ENCODE measurements at regions not wholly inside any gene's neighbourhood (a gene's known extent, or its start where the extent isn't known, plus 50 kb on each side); places are given as distances from the start of the nearest gene placed in this dataset.
"Not testable (repeated sequence)": the region's sequence is repeated elsewhere in the genome, so short reads cannot be mapped to it uniquely, and the experiment has no call there.

DNA sequence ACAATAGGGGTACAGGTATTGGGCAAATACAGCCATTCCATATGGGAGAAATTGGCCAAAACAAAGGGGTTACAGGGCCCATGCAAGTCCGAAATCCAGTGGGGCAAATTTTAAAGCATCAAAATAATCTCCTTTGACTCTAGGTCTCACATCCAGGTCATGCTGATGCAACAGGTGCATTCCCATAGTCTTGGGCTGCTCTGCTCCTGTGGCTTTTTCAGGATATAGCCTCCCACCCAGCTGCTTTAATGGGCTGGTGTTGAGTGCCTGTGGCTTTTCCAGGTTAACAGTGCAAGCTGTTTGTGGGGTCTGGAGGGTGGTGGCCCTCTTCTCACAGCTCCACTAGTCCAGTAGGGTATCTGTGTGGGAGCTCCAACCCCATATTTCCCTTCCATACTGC is 607.1 kb downstream of the MEI4 start:
- H3K36me3 ChIP-seq (replicated peaks in 1 of 2) = no peaks in the 10 kb centered on the region
- intact Hi-C loops (cut with DNase I) = no loop called here
- H3K9me3 ChIP-seq (replicated peaks in 1 of 3) = no peaks in the 10 kb centered on the region
- H3K27me3 ChIP-seq = no peaks in the 10 kb centered on the region
- H3K27ac ChIP-seq = no peak overlapping the region
- H3K4me1 ChIP-seq (replicated peaks in 1 of 2) = no peaks in the 10 kb centered on the region
- TF ChIP-seq POLR2A (IDR thresholded peaks at IDR 0.05) = no peak
- TF ChIP-seq, protein P1, sequence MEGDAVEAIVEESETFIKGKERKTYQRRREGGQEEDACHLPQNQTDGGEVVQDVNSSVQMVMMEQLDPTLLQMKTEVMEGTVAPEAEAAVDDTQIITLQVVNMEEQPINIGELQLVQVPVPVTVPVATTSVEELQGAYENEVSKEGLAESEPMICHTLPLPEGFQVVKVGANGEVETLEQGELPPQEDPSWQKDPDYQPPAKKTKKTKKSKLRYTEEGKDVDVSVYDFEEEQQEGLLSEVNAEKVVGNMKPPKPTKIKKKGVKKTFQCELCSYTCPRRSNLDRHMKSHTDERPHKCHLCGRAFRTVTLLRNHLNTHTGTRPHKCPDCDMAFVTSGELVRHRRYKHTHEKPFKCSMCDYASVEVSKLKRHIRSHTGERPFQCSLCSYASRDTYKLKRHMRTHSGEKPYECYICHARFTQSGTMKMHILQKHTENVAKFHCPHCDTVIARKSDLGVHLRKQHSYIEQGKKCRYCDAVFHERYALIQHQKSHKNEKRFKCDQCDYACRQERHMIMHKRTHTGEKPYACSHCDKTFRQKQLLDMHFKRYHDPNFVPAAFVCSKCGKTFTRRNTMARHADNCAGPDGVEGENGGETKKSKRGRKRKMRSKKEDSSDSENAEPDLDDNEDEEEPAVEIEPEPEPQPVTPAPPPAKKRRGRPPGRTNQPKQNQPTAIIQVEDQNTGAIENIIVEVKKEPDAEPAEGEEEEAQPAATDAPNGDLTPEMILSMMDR (IDR thresholded peaks at IDR 0.05) = no peak
- DNase-seq = no peak
- no peak overlapping the region for H3K4me3 ChIP-seq
- 67 to 87% (median 77%) methylated on average over 1 of the region's 1 CpG for WGBS, 4 donors

DNA sequence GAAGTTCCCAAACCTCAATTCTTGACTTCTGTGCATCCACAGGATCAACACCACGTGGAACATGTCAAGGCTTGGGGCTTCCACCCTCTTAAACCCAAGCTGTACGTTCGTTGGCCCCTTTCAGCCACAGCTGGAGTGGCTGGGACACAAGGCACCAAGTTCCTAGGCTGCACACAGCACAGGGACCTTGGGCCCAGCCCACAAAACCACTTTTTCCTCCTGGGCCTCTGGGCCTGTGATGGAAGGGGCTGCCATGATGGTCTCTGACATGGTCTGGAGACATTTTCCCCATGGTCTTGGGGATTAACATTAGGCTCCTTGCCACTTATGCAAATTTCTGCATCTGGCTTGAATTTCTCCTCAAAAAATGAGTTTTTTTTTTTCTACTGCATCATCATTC is 606.9 kb upstream of the IRAK1BP1 start:
- H3K27ac ChIP-seq; H3K27me3 ChIP-seq; intact Hi-C loops (cut with DNase I); H3K4me3 ChIP-seq; H3K4me1 ChIP-seq (replicated peaks in 1 of 2); H3K36me3 ChIP-seq (replicated peaks in 1 of 2); DNase-seq; H3K9me3 ChIP-seq (replicated peaks in 1 of 3): not testable (repeated sequence)
- 62 to 65% (median 63%) methylated on average over 3 of the region's 3 CpGs; no CpG with 5 or more reads in 1 of the 4 donors for WGBS, 4 donors

DNA sequence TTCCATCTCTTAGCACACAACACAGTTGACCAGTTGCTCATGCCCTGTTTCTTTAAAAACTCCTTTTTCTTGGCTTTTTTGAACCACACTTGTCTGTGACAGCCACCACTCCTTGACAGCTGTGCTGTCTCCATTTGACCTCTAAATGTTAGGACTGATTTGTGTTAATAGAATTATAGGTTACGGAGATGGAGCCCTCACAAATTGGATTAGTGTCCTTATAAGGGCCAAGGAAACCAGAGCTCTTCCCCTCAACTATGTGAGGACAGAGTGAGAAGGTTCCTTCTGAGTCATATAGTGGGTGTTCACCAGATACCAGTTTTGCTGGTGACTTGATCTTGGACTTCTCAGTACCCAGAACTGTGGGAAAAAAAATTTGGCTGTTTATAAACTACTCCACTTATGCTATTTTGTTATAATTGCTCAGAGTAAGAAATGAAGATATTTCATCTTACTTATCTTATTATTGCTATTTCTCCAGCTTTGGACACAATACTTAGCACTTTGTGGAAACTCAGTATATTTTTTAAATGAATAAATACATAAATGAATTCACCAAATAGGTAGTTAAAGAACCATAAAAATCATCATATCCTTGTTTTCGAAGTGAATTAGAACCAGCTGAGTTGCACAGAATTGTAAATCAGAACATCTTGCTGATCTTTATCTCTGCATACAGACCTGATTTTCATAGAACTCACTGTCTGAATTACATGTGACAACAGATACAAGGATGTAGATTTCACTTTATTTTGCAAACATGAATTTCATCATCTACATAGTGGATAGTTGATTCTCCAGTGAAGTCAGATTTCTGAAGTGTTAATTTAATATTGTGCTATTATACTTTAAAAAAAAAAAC is 598.5 kb upstream of the IRAK1BP1 start:
- no peak overlapping the region for H3K4me3 ChIP-seq
- 68 to 78% (median 73%) methylated on average over 2 of the region's 2 CpGs for WGBS, 4 donors
- intact Hi-C loops (cut with DNase I) = no loop called here
- no peaks in the 10 kb centered on the region for H3K27me3 ChIP-seq
- H3K9me3 ChIP-seq (replicated peaks in 1 of 3) = no peaks in the 10 kb centered on the region
- no peaks in the 10 kb centered on the region for H3K4me1 ChIP-seq (replicated peaks in 1 of 2)
- no peaks in the 10 kb centered on the region for H3K36me3 ChIP-seq (replicated peaks in 1 of 2)
- no peak for DNase-seq
- H3K27ac ChIP-seq = no peak overlapping the region
- TF ChIP-seq, protein P1 (IDR thresholded peaks at IDR 0.05) = no peak
- TF ChIP-seq POLR2A (IDR thresholded peaks at IDR 0.05) = no peak

DNA sequence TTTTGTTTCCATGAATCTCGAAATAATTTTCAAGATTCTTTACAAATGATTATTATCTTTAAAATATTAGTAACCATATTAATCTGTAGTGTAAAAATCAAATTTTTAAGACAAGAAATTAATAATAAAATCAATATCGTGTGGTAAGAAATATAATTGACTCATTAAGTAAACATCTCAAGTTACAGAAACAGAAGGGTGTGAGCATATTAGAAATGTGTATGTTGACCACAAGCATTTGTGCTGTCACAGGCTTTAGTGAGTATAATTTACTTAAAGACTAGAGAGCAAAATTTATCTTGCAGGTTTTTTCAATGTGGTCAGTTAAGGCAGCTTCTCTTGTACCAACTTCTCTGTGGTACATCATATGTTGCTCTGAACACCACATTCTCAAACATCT is 566.5 kb upstream of the IRAK1BP1 start:
- WGBS, 4 donors = 62 to 71% (median 66%) methylated on average over 2 of the region's 2 CpGs
- Histone ChIP-seq H3K9me3 (replicated peaks in 1 of 3) (peaks cover 0 to 5% (median 0%) of the 10 kb centered on the region in 3 donors), H3K27me3 (no peaks in the 10 kb centered on the region), H3K4me3 (no peak overlapping the region), H3K36me3 (replicated peaks in 1 of 2) (no peaks in the 10 kb centered on the region), H3K27ac (no peak overlapping the region), H3K4me1 (replicated peaks in 1 of 2) (no peaks in the 10 kb centered on the region)
- intact Hi-C loops (cut with DNase I) = no loop called here
- TF ChIP-seq POLR2A (IDR thresholded peaks at IDR 0.05) = no peak
- TF ChIP-seq, protein P1 (IDR thresholded peaks at IDR 0.05) = no peak
- no peak for DNase-seq

DNA sequence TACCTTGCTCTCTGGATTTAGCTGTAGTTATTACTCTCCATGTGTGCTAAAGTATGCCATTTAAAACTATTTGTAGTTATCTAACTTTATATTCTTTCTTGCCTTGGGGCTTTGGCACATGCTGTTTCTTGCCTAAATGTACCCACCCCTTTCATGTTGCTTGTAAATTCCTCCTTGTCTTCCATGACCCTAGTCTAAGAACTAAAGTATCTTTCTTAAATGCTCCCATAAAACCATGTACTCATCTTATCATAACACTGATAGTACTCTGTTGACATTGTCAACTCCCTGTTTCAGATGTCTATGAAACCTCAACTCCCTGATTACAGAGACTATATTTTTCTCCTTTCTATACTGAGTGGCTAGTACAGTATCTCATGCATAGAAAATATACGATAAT is 564.9 kb upstream of the IRAK1BP1 start:
- peaks cover 0 to 7% (median 0%) of the 10 kb centered on the region in 3 donors for H3K9me3 ChIP-seq (replicated peaks in 1 of 3)
- no peak overlapping the region for H3K27ac ChIP-seq
- WGBS, 4 donors = 81 to 88% (median 81%) methylated on average over 1 of the region's 1 CpG
- no peaks in the 10 kb centered on the region for H3K36me3 ChIP-seq (replicated peaks in 1 of 2)
- H3K27me3 ChIP-seq = no peaks in the 10 kb centered on the region
- intact Hi-C loops (cut with DNase I) = no loop called here
- H3K4me3 ChIP-seq = no peak overlapping the region
- no peak for DNase-seq
- H3K4me1 ChIP-seq (replicated peaks in 1 of 2) = no peaks in the 10 kb centered on the region
- TF ChIP-seq, protein P1 (IDR thresholded peaks at IDR 0.05) = no peak
- no peak for TF ChIP-seq POLR2A (IDR thresholded peaks at IDR 0.05)

Data from adrenal gland (tissue), 9 donors.